Hippocampal formation (tissue), 2 donors: ENCODE measurements at regions not wholly inside any gene's neighbourhood (a gene's known extent, or its start where the extent isn't known, plus 50 kb on each side); places are given as distances from the start of the nearest gene placed in this dataset.
"Not testable (repeated sequence)": the region's sequence is repeated elsewhere in the genome, so short reads cannot be mapped to it uniquely, and the experiment has no call there.

Source experiments
- DNase-seq, 2 donors: peaks; one replicate each; lab custom pipeline; 2025; lab: John Stamatoyannopoulos, UW

GRCh38 chr1:43042773-43043457 is 84.2 kb upstream of the SLC2A1 start:
- no peak for DNase-seq

- no peak for DNase-seq
Measured at GRCh38 chr1:43042127-43042526, 83.5 kb upstream of the SLC2A1 start.

GRCh38 chr1:43041591-43041990 is 82.9 kb upstream of the SLC2A1 start:
- DNase-seq = no peak

- DNase-seq = no peak
Measured at GRCh38 chr1:43039228-43040055, 80.8 kb upstream of the SLC2A1 start.

GRCh38 chr1:43038232-43038935 is 79.7 kb upstream of the SLC2A1 start:
- DNase-seq = no peak

GRCh38 chr1:43037466-43037865 is 78.8 kb upstream of the SLC2A1 start:
- no peak for DNase-seq

- DNase-seq = no peak
Measured at GRCh38 chr1:43036932-43037331, 78.3 kb upstream of the SLC2A1 start.

- no peak for DNase-seq
Measured at GRCh38 chr1:43035821-43036741, 77.4 kb upstream of the SLC2A1 start.

GRCh38 chr1:43034778-43035177 is 76.1 kb upstream of the SLC2A1 start:
- DNase-seq = no peak

- no peak for DNase-seq
Measured at GRCh38 chr1:43034195-43034658, 75.6 kb upstream of the SLC2A1 start.

GRCh38 chr1:43031316-43032203 is 72.9 kb upstream of the SLC2A1 start:
- no peak for DNase-seq

- no peak for DNase-seq
Measured at GRCh38 chr1:43024905-43025304, 66.2 kb upstream of the SLC2A1 start.

GRCh38 chr1:43021547-43022474 is 63.1 kb upstream of the SLC2A1 start:
- DNase-seq = no peak

- DNase-seq = no peak
Measured at GRCh38 chr1:43019226-43019625, 60.6 kb upstream of the SLC2A1 start.

GRCh38 chr1:43018121-43018520 is 59.5 kb upstream of the SLC2A1 start:
- no peak for DNase-seq

GRCh38 chr1:43015269-43015668 is 56.6 kb upstream of the SLC2A1 start:
- DNase-seq = no peak

GRCh38 chr1:43014579-43014978 is 55.9 kb upstream of the SLC2A1 start:
- DNase-seq = not testable (repeated sequence)

GRCh38 chr1:43011020-43011419 is 52.4 kb upstream of the SLC2A1 start:
- no peak for DNase-seq

GRCh38 chr1:43009274-43009673 is 50.6 kb upstream of the SLC2A1 start:
- no peak for DNase-seq
